ENCODE measurements at regions not wholly inside any gene's neighbourhood (a gene's known extent, or its start where the extent isn't known, plus 50 kb on each side); places are given as distances from the start of the nearest gene placed in this dataset.

DNA sequence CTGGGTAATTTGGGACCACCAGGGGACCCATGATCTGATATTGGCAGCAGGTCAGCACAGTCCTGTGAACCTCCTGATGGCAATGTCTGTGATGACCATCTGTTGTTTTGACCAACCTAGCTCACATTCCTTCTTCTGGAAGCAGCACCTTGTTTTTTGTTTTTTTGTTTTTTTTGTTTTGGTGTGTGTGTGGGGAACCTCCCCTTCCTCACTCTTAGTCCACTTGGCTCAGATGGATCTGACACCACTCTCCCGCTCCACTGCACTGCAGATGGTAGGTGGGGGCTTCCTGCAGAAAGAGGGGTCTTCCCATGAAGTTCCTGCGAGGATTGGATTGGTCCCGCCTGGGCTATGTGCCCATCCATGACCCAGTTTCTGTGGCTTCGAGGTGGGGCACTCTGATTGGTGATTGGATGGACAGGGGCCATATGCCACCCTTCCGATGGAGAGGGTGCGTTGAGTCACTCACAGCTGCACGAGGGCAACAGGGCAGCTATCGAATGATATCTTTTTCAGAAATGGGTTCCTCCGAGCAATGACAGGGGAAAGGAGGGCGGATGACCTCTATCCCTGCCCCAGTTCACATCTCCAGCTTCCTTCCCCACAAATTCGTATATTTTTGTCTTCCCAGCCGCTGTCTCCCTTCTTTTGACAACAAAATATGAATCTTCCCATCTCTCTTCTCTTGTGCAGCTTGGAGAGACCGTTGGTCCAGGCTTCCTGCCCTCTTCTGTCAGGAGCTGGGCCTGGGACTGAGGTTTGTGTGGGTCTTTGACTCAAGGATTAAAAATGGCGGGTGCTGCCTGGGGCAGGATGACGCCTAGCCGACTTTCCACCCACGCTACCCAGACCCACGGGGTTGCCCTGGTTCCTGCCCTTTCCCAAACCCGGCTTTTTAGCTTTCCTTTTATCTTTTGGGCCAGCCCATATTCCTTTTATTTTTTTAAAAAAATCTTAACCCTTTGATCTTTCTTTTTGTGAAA lies 132.1 kb upstream of the KCNG1 start:
- H3K27ac ChIP-seq, result no peak overlapping the region
- TF ChIP-seq ZFX (IDR thresholded peaks at IDR 0.05) (no peak), CTCF (conservative IDR thresholded peaks at IDR 0.05) (no peak)

DNA sequence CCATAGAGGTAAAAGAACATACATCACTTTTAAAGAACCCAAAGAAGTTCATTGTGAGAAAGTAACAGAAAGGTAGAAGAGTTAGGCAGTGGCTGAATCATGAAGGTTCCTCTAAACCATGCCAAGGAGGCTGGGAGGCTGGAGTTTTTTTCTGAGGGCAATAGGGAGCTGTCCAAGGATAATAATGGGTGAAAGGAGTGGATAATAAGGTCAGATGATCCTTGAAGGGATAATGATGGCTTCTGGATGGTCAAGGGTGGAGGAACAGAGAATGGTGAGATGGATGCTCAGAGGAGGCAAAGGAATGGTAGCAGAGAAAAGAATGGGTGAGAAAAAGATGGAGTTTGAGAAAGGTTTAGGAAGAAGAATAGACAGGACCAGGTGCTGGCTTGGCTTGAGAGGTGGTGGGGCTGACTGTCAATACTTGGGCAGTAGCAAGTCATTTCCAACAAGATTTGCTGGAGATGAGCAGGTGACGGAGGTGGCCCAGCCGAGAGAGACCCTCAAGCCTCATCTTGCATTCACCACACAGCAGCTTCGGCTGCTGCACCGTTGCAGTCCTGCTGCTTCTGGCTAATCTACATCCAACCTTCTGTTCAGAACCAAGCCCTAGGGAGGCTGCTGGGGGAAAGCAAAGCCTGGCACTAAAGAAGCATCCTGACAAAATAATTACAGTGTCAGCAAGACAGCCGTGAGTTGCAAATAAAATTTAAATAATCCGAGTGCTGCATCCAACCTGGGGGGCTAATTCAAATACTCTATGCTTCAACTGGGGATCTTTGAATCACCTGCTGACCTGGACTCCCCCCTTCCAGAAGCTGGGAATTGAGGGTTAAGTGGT lies 131.2 kb upstream of the KCNG1 start:
- TF ChIP-seq ZFX (IDR thresholded peaks at IDR 0.05) (no peak), CTCF (conservative IDR thresholded peaks at IDR 0.05) (no peak)

GRCh38 chr20:51148941-51149340 lies 126.0 kb upstream of the KCNG1 start:
- no peak overlapping the region for H3K27ac ChIP-seq
- TF ChIP-seq CTCF (conservative IDR thresholded peaks at IDR 0.05) (no peak), ZFX (IDR thresholded peaks at IDR 0.05) (no peak)

More for the DNA sequence above, 131.2 kb upstream of the KCNG1 start:
- no peak overlapping the region for H3K27ac ChIP-seq

DNA sequence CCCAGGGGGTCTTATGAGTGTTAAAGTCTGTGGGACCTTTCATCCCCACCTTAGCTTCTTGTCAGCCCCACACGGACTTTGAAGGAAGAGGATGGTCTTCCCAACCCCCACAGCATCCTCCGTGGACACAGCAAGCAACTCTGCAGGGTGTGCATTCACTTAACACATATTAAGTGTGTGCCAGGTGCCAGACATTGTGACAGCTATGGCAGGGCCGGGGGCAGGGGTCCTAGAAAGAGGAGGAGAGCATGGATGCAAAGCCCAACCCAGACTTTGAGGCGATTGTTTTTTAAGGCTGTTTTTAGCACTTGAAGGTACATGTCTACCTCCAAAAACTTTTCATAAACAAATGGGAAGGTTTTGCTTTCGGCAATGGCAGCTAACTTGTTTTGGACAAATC lies 121.6 kb upstream of the KCNG1 start:
- TF ChIP-seq ZFX (IDR thresholded peaks at IDR 0.05) (no peak), CTCF (conservative IDR thresholded peaks at IDR 0.05) (no peak)
- peak overlapping the region; percentile 78 for H3K27ac ChIP-seq

DNA sequence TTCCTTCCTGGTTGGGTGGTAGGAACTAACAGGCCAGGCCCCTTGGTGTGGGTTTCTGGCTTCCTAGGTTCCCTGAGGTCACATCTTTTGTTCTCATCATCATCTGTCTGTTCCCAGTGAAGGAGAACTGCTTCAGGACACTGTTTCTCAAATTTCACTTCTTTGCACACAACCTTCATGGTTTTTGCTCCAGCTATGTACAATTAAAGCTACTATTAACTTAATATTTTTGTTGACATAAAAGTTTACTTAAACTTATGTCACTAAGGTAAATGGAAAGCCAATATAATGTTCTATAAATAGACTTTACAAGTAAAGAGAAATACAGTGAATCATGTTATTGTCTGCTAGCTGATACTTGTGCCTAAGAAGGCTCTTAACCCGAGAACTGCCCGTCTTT lies 120.7 kb upstream of the KCNG1 start:
- H3K27ac ChIP-seq, result peak overlapping the region; percentile 78
- no peak for TF ChIP-seq CTCF (conservative IDR thresholded peaks at IDR 0.05)

DNA sequence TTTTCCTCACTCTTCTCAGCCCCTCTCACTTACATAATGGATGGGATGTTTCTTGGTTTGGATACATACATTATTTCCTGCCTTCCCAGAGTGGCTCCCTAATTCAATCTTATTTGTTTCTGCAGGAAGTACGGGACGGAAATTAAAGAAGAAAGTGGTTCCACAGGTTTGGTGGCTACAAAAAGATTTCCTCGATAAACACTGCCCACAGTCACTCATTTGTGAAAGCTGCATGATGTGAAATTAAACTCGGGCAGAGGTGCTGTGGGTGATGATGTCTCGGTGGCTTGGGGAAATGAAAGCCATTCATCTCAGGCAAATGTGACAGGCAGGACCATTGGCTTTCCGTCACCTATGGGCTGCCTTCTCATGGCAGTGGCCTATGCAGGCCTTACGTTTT lies 119.5 kb upstream of the KCNG1 start:
- TF ChIP-seq ZFX (IDR thresholded peaks at IDR 0.05) (0 out of 2 replicates have a peak, but pooled peaks have one; percentile 34), CTCF (conservative IDR thresholded peaks at IDR 0.05) (no peak)
- H3K27ac ChIP-seq, result peak overlapping the region; percentile 78

DNA sequence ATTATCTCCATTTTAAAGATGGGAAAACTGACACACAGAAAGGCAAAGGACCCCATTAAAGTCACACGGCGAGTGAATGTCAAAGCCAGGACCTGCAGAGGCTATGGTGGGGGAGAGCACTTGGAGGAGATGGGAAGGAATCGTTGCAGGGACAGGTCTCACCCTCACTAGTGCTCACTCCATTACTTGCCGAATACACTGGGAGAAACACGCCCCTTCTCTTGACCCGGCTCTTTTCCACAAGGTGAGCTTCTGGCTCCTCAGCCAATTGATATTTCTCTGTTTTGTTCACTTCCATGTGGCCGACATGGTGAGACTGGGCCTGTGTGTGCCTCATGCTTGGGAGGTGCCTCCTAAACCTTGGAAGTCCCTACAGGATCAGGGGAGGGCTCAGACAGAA lies 117.8 kb upstream of the KCNG1 start:
- no peak overlapping the region for H3K27ac ChIP-seq
- TF ChIP-seq CTCF (conservative IDR thresholded peaks at IDR 0.05) (no peak), ZFX (IDR thresholded peaks at IDR 0.05) (no peak)

All from C4-2B (cell line).